HT1080 (cell line): ENCODE measurements at regions not wholly inside any gene's neighbourhood (a gene's known extent, or its start where the extent isn't known, plus 50 kb on each side); places are given as distances from the start of the nearest gene placed in this dataset.

Experiments used
- DNase-seq: peaks from one replicate; pipeline ENCODE4 v3.0.0-alpha.2; 2015; ENCODE audit warnings: low read depth

DNA sequence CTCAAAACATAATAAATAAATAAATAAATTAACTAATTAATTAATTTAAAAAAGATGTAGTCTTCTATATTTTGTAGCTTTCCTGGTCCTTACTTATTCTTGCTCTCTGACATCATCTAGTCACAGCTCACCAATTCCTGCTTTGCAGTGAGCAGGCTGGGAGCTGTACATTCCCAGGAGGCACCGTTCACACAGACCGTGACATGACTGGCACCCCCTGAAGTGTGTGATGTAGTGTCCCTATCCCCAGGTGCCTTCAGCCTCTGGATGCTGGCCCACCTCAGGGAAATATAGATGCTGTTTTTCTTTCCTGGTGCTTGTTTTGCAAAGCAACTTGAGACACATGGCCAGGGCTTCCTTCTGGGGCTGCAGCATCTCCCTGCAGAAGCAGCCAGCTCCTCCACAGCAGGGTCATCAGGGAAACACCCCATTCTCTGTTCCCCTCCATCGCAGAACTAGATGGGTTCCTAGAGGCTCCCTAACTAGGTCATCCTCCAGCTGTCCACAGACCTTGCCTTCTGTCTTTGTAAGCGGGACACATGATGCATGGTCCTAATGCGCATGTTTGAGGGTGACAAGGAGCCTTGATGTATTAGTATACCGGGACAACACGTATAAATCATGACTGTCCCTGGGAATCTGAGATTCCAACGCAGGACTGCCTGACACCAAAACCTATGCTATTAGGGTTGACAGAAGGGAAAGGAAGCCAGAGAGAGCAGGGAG is 76.4 kb downstream of the RHOB start:
- DNase-seq = no peak

DNA sequence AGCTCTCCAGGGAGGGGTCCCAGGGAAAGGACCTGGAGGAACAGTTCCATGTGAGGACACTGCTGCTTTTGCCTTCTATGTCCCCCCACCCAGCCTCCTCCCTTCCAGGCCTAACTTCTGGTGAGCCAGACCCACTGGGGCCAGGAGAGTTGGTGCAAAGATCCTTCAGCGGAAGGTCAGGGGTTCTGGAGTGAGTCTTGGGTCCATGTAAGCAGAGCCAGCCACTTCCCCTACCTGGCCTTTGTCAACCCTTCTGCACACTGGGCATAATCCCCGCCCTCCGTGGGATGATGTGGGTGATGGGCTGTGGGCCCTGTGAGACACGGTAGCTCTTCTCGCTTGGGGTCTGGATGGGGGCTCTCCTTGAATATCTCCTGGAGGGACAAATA is 76.9 kb downstream of the RHOB start:
- DNase-seq = no peak

DNA sequence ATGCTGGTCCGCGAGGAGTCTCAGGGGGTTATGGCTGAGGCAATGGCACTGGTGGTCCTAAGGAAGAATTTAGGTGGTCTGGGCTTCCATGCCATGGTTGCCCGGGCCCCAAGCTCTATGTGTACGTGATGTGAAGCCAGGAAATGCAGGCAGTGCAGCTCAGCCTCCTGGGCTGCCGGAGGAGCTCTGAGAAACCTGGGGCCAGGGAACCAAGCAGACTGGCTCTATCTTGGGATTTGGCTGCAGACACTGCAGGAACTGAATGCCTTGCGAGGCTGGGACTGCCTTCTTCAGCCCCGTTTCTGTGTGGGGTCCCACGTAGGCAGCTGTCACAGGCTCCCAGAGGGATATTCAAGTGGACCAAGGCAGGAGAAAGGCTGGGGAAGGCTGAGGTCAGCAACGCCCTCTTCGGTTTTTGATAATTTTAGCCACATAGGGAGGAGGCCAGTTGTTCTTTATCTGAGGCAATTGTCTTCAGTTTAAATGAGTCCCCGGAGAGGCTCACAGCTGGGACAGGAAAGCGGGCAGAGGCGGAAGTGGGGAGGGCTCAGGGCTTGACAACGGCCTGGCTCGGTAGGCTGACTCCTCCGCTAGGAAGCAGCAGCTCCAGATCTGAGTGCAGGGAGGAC is 77.7 kb downstream of the RHOB start:
- no peak for DNase-seq

DNA sequence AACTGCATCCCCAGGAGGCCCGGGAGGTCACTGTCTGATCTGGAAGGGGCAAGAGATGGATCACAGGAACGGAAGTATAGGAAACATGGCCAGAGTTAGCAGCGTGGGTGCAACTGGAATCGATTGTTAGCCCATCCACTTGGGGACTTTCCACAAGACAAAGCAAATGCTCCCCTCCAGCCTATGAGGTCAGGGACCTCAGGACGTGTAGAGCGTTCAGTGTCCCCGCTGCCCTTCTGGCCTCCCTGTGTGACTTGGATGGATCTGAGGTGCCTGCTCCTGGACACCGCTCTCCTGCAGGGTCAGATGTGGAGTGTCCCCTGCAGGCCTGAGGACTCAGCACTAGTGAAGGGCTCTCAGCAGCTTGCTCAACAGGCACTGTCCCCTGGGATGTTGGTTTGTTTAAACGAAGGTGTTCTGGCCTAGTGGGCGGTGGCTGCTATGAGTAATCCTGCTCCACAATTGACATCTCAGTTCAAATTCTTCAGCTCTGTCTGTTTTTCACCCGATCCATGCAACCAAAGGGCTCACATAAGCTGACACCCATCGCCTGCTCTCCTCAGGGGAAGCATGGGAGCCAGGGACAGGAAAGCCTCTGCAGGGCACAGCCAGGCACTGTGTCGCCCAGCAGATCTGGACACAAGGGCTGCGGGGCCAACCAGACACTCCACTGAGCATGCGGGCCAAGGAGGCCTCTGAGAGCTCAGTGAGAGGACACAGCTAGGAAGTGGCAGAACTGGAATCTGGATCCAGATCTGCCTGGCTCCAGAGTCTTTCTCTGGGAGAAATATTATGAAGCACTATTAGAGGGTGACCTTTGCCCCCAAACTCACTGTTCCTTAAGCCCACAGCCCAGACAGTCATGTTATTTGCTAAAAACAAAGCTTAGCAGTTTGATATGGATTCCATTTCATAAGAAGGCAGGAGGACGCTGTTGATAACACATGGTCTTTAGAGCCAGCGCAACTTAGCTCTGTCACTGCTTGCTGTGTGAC is 78.5 kb downstream of the RHOB start:
- DNase-seq = peak; percentile 43

DNA sequence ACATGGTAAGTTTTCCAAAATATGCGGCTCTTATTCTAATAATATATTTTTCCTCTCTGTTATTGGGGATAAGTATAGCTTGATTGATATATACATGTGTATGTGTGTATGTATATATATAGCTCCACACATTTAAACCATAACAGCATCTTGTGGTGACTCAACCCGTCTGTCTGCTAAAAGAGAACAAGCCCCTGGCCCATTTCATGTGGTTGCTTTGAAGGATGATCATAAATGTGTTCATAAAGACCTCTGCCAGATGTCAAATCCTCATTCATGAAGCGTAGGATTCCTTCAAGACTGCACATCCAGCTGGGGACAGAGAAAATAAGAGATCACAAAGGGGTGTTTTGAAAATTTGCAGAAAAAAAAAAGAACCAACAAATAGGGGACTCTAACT is 79.3 kb downstream of the RHOB start:
- DNase-seq = no peak

DNA sequence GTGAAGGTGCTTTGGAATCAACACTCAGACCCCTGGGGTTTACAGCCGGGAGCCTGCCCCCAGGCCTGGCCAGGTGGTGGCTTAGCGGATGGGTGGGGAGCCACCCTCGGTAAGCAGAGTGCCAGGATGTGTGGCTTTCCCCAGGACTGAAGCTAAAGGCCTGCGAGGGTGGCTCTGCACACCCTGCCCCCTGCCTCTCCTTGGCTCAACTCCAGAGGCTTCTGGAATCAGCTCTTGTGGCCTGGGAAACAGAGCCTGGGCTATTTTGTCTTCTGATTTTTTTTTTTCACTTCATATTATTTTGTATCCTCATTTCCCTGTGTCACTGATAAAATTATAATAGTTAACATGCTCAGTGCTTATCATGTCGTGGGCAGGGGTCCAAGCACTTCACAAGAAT is 79.8 kb downstream of the RHOB start:
- no peak for DNase-seq

DNA sequence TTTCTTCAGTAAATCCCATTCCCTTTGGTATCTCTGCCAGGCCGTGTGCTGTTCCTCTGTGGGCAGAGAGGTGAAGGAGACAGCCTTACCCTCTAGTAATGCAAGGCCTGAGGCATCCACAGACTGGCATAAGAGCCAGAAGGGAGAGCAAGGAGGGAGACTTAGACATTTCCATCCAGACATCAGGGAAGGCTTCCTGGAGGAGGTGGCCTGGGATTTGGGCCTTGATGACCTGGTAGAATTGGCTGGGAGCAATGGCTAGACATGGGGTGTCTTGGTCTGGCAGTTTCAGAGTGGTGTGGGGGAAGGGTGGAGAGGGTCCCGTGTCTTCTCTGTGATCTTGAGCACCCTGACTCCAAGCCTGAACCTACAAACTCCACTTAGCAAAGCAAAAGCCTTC is 81.8 kb downstream of the RHOB start:
- no peak for DNase-seq

DNA sequence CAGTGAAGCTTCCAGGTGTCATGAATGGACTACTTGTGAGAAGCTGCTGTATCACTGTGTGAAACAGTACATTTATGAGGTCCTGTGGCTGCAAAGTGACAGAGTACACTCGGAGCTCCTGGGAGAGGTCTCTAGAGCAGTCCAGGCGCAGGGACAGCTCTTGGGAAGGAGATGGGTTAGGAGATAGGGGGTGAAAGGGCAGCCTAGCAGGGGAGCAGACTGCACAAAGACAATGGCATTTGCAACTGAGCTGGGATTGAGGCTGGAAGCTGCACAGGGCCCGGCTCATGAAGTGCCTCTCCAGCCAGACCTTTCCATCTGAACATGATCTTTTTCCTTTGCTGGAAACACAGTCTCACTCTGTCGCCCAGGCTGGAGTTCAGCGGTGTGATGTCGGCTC is 83.6 kb downstream of the RHOB start:
- no peak for DNase-seq

DNA sequence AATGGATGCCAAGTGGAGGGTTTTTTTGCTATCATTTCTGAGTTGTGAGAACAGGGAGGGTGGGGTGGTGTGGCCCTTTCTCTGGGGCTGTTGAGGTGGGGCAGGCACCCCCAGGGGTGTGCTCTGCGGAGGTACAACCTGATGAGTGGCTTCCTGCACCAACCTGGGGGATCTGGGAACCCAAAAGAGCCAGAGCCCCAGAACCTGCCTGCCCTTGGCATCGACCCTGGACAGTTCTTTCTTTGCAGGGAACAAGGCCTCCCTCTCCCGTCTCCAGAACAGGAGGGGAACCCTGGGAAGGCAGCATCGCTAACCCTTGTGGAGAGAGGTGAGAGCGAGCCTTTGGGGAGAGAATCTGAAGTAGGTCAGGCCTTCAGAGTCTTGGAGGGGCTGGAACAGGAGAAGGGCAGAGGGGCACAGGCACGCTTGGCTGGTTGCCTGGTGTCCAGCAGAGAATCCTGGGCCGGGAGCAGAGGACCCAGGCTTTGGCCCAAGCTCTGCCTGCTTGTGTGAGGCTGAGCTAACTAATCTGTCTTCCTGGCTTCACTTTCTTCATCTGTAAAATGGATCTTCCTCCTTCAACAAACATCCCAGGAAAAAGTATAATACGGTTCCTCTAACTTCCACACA is 84.9 kb downstream of the RHOB start:
- DNase-seq = no peak

DNA sequence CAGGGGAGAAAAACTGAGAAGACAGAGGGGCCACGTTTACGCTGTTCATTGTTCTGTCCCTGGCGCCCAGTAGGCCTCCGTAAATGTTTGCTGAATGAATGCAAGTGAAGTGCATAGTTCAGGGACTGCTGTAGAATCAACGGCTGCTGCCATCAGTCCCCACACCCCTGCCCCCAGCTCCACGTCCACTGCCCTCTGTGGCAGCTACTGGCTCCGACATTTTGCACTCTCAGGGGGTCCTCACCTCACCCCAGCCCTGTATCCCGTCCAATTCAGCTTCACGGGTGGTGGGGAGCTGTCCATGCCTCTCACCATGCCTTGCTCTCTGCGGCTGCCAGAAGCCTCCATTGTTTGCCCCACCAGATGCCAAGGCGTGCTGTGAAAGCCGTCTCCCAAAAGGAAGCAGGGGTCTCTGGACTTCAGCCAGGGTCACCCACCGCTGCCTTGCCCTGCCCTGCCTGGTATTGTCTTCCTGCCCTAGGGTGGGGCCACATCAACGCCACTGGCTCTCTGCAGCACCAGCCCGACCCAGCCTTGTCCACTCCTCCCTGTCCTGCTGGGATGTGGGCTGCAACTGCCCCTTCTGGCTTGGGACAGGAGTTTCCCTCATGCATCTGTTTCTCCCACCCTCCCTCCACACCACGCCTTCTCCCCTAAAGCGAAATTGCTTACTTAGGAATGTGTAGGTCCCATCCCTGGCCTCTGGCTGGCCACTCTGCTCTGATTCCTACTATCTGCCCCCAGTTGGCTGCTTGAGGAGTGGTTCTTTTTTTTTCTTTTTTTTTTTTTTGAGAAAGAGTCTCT is 86.0 kb downstream of the RHOB start:
- no peak for DNase-seq

DNA sequence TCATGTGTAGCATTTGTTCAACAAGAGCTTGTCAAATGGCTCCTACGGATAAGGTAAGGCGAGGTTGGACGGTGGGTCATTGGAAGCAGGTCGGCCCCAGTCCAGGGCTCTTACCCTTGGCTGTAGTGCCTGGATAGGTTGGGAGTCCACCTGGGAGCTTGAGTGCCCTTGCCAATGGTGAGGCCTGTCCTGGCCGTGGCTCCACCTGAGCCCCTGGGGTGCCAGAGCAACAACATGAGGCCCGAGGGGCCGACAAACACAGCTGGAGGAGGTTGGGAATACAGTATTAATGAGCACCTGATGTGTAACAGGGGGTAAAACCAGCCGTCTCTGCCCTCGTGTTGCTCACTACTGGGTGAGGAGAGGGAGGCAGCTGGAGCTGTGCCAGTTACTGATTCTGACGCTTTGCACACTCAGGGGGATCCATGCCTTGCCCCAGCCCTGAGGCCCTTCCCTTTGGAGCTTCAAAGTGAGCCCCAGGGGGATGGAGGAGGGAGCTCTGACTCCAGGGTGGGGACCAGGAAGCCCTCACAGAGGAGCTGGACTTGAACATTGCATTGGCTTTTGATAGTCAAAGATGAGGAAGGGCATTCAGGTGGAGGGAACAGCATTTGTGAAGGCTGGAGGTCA is 87.2 kb downstream of the RHOB start:
- DNase-seq = no peak

DNA sequence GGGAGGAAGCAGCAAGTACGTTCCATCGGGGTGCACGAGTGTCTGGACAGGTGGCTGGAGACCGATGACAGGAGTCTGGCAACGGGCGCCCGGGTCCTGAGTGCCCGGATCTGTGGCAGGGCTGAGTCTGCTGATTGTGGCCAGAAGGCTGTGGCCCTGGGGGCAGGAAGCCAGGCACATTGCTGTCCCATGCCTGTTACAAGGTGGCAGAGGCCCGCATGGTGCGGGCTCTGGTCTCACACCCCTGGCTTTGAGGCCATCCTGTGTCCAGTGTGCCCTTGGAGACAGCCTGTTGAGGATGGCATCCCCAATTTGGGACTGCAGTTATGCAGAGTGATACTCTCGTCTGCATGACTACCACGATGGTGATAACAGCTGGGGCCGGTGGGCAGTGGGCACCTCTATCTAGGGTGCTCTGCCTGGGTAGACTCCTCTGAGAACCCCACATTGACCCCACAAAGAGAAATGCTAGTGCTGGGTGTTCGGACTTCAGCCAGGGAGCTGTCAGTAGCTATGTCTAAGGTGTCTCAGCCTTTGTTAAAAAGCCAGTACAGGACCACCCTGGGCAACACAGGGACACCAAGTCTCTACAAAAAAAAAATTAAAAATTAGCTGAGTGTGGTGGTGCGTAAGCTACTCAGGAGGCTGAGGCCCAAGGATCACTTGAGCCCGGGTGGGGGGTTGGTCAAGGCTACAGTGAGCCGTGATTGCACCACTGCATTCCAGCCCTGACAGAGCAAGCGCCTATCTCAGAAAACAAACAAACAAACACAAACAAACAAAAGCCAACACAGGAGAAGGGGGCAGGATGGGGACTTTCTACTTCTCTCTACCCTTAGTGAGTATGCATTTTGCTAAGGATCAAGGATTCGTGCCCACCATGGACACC is 88.3 kb downstream of the RHOB start:
- no peak for DNase-seq

DNA sequence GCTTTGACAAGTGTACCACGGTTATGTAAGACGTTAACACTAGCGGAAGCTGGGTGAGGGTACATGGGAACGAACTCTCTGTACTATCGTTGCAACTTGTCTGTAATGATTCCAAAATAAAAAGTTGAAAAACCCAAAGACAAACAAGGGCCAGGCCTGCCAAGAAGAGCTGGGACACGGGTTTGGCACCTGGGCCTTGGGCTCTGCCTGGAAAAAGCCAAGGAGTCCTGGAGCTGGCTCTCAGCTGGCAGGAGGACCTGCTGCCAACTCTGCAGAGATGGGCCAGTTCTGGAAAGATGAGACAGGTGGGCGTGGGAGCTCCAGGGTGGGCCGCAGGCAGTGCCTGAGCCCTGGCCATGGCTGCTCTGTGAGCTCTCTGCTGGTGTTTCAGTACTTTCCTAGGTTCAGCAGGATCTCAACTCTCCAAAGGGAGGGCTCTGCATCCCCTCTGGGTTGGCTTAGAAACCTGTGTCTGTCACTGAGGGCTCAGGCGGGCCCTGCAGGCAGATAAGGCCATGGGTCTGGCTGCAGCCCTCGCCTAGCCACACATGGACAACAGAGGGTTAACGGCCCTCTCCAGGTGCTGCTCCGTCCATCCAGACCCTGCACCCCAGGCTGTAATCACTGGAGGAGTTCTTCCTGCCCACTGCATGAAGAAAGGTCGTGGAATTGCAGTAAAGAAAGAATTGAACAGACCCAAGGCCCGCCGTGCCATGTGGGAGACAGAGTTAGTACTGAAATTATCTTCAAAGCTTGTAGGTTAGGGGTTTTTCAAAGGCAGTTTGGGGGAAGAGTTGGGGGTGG is 89.9 kb downstream of the RHOB start:
- no peak for DNase-seq

DNA sequence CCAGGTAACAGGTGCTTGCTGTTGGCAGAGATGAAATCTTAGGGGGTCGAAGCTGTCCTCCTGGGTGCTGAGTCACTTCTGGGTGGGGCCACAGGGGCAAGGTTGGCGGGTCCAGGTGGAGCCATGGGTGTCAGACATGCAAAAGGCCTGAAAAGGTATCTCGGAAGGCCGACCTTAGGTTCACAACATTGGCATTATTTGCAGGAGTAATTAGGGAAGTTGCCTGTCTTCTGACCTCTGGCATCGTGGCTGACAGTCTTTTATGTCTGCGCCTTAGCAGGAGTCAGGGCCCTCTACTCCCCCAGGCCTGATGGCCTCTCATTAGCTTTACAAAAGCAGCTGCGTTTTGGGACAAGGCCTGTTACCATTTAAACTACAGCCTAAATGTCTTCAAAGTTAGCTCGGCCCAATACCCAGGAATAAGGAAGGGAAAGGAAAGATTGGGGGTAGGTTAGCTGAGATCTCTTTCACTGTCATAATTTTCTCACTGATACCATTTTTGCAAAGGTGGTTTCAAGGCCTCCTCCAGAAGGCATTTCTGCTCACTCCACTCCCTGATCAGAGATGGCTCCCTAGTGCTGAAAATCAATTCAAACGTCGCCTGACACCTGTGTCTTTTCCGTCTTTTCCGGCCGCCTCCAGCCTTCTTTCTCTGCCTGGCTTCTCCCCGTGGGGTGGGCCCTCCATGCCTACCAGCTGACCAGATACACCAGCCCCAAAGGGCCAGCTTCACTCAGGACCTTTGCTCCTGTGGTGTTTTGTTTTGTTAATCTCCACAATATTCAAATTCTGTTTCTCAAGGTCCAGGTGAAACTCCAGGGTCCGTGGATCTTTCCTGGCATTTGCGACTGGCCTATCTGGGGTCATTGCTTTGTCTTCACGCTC is 90.8 kb downstream of the RHOB start:
- DNase-seq = no peak

DNA sequence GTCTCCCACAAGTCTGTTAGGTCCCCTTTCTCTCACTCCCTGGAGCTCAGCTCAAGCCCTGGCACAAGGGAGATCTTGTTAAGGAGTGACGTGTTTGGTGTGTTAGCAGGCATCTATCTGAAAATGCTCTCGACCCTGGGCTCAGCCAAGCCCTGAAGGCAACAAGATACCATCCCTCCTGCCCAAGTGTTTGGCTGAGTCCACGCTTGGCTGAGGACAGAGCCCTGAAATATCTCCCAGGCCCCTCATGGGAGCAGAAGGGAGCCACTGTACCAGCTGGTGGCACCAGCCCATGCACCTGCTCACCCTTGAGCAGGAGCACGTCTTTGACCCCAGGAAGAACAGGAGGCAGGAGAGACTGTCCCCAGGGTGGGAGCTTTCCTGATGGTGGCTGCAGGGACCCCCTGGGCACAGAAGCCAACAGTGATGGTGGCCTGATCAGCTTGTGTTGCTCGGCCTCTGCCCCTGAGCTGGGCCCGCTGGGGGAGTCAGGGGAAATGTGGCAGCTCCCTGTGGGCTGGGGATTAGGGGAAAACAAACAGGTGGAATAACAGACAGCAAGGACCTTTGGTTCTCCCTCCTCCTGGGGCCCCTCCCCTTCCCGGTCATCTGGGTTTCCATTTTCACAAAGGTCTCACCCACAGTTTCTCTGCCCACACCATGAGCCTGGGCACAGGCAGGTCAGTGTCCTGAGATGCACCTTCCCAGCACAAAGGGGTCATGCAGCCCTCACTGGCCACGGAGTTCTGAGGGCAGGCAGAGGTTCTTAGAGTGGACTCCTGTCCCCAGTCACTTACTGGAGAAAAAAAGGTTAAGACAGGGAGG is 91.6 kb downstream of the RHOB start:
- DNase-seq = no peak

DNA sequence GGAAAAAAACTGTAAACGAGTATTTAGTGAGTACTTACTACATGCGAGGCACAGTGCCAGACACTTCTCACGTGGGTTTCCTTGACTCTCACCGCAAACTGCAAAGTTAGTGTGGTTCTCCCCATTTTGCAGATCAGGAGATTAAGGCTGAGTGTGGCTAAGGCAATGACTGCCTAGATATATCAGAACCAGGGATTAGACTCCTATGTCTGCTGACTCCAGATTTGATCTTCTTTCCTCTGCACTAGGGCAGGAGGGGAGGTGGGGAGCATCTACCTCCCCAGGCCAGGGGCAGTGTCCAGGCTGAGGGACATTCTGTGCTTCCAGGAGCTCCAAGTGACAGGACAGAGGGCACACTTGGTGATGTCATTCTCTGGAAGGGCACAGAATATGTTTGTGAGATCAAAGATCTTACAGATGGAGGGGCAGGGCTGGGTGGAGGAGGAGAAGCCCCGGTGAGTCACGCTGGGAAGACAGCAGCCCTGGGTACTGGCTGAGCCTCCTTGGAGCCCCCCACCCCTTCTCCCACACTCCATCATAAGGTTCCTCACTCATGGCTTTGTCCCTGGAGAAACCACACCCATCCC is 92.4 kb downstream of the RHOB start:
- peak; percentile 71 for DNase-seq
